Left cardiac atrium (tissue), 4 donors: ENCODE measurements at regions not wholly inside any gene's neighbourhood (a gene's known extent, or its start where the extent isn't known, plus 50 kb on each side); places are given as distances from the start of the nearest gene placed in this dataset.

Source experiments
- ATAC-seq, 2 donors: fragments of 200-7000 bp; cut with Tn5 transposase; one replicate each; pipeline ENCODE4 v1.9.1; 2020; ENCODE audit warnings: mild to moderate bottlenecking in 2 of 2, moderate library complexity in 2 of 2
- DNase-seq: peaks from one replicate; pipeline ENCODE4 v3.0.0-alpha.2; 2020
- intact Hi-C, 2 donors: fragments of 100-400 bp; cut with DNase I; formaldehyde crosslinking; loops; one replicate each; pipeline versions ENCODE4 v1.14.1 to v1.15.1; 2022 to 2023
- donor health status: DM: no; HTN: yes; CAD: no.
- donor health status: DM: no; HTN: yes; CAD: no; lungs with severe emphysema.
- donor health status: DM: yes; HTN: yes; CAD: no.
- donor health status: Dilated cardiomyopathy.

GRCh38 chr7:22660293-22660692 is 66.7 kb upstream of the IL6 start:
- intact Hi-C loops: no loop called here
- DNase-seq: no peak
- no peak for ATAC-seq

GRCh38 chr7:22659741-22660140 is 67.3 kb upstream of the IL6 start:
- intact Hi-C loops: no loop called here
- ATAC-seq: no peak
- no peak for DNase-seq

GRCh38 chr7:22658031-22658430 is 69.0 kb upstream of the IL6 start:
- DNase-seq (no peak), ATAC-seq (no peak)
- intact Hi-C loops: no loop called here

DNA sequence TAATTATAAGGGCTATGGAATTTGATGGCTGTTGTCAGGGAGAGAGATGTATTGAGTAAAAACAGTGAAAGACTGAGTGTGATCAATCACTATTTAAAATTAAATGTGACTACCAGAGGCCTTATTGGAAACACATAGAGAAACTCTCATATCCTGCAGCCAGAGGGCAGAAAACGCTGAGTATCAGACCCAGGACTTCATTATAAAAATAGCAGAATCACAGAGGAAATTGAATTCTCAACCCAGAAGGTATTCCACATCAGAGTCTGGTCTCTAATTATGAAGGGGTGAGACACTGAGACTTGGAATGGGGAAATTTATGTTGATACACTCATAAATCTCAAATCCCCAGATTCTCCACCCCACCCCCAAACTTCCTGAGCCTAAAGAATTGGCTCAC is 69.5 kb upstream of the IL6 start:
- intact Hi-C loops: no loop called here
- ATAC-seq (no peak), DNase-seq (no peak)

DNA sequence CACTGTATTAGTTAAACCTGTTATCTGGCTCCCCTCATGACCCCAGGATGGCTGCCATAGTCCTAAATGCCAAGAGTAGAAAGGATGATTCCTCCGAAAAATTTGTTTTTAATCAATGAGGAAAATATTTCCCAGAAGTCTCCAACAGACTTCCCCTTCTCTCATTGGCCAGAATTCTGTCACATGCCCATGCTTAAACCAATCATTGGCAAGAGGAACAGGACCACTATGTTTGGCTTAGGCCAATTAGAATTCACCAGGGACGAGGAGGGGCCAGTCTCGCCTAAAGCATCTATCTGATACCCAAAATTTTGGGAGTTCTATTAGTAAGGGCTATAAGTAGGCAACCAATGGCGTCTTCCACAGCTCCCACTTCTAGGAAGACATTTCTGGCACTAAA is 71.2 kb upstream of the IL6 start:
- intact Hi-C loops: no loop called here
- DNase-seq (no peak), ATAC-seq (no peak)

DNA sequence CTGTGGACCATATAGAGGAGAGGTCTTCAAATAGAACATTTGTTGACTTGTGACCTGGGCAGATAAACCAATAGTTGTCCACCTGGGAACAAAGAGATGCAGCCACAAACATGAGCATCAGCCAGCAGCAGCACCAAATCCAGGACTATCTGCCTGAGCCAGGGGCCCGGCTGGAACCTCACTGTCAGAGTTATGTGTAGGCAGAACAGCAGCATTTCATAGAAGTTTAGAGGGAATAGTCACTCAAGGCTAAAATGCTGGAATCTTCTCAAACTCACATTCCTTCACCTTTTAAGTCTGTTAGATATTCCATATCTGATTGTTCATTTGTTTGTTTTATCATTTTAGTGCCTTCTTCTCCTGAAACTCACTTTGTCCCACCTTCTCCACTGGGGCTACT is 72.2 kb upstream of the IL6 start:
- ATAC-seq (no peak), DNase-seq (no peak)
- intact Hi-C loops: no loop called here

DNA sequence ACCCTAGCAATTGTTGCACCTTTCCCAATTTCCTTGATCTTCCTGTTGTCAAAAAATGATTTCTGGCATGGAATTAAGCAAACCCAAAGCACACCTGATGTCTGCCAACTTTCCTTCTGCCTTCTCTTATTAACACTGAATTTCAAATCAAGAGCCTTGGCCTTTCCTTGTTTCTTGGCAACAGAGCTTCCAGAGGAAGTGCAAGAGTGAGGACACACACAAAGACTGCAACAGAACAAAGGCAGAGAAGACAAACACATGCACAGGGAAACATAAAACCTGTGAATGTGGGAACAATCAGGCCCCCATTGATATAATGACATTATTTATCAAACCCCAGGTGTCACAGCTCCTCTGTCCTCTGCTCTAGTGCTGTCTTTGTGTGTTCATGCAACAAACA is 73.0 kb upstream of the IL6 start:
- ATAC-seq (no peak), DNase-seq (no peak)
- intact Hi-C loops: no loop called here

GRCh38 chr7:22651534-22652243 is 75.3 kb upstream of the IL6 start:
- intact Hi-C loops: no loop called here
- peak in 1 of 2 donors; percentile 50 for ATAC-seq
- no peak for DNase-seq

- DNase-seq (no peak), ATAC-seq (no peak)
- intact Hi-C loops: no loop called here
Observed at GRCh38 chr7:22651036-22651435, 76.0 kb upstream of the IL6 start.

- no peak for DNase-seq
- intact Hi-C loops: no loop called here
- ATAC-seq: no peak
Observed at GRCh38 chr7:22649686-22650085, 77.3 kb upstream of the IL6 start.

- DNase-seq: no peak
- intact Hi-C loops: no loop called here
- ATAC-seq: peak in 1 of 2 donors; percentile 91
Observed at GRCh38 chr7:22647451-22648257, 79.3 kb upstream of the IL6 start.

GRCh38 chr7:22645418-22646181 is 81.4 kb upstream of the IL6 start:
- intact Hi-C loops: no loop called here
- DNase-seq (no peak), ATAC-seq (no peak)

DNA sequence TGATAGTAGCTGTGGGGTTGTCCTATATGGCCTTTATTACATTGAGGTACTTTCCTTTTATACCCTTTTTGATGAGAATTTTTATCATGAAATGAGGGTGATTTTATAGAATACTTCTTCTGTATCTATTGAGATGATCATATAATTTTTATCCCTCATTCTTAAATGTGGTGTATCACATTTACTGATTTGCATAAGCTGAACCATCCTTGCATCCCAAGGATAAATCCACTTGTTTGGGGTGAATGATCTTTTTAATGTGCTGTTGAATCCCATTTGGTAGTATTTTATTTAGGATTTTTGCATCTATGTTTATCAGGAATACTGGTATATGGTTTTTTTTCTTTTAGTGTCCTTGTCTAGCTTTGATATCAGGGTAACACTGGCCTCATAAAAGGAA is 84.5 kb upstream of the IL6 start:
- ATAC-seq (no peak), DNase-seq (no peak)
- intact Hi-C loops: no loop called here

DNA sequence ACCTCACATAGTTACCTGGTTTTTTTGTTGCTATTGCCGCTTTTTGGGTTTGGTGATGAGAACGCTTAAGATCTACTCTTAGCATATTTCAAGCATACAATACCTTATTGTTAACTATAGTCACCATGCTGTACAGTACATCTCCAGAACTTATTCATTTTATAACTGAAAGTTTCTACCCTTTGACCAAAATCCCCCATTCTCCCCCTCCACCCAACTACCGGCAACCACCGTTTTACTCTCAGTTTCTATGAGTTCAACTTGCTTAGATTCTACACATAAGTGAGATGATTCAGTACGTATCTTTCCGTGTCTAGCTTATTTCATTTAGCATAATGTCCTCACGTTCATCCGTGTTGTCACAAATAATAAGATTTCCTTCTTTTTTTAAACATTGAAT is 86.7 kb upstream of the IL6 start:
- intact Hi-C loops: no loop called here
- no peak for ATAC-seq
- no peak for DNase-seq

GRCh38 chr7:22639396-22639795 is 87.6 kb upstream of the IL6 start:
- intact Hi-C loops: loop anchor here in 1 of 2 donors (10.0 kb wide), 1 partner anchor 75 kb away; no protein-coding TSS in a partner anchor
- ATAC-seq: peak in 1 of 2 donors; percentile 94

DNA sequence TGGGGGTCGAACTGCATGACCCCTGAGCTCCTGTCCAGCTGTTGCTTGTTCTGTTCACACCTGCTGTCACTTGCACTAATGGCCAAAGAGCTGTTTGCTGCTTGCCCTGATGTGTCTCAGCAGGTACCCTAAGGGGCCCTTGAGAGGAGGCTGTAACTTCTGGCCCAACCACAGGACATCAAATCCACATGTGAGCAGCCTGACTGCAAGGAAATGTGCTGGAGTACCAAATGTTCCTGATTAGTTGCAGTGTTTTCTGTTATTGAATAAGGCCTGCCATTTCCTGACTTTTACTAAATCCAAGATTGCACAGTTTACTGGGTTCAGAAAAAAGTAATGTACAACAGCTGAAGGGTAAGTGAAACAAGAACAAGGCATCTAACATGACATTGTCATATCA is 91.7 kb upstream of the IL6 start:
- DNase-seq (no peak), ATAC-seq (no peak)
- intact Hi-C loops: loop anchor here in 1 of 2 donors (10.0 kb wide), 1 partner anchor 71 kb away; no protein-coding TSS in a partner anchor

More at GRCh38 chr7:22639396-22639795, 87.6 kb upstream of the IL6 start:
- DNase-seq: no peak

DNA sequence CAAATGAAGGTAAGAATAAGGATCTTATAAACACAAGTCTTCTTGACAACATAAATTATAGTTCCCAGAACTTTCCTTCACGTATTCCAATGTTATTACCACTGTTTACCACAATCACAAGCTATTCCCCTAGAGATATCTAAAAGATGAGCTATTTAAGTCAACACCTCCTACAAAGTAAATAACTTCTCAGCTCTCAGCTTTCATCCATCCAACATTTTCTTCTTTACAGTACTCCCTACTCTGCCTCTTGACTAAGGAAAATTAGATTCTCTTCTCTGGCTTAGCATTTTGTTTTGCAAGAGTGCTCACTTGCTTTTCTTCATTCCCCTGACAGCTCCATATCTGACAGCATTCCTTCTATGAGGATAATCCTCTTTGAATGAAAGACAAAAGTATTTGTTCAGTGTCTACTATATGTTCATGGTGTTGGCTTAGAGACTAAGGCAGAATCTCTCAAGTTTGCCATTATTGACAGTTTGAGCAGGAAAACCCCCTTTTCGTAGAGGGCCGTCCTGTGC is 93.0 kb upstream of the IL6 start:
- no peak for DNase-seq
- peak in 1 of 2 donors; percentile 86 for ATAC-seq
- intact Hi-C loops: loop anchor here in 1 of 2 donors (10.0 kb wide), 1 partner anchor 69 kb away; no protein-coding TSS in a partner anchor

DNA sequence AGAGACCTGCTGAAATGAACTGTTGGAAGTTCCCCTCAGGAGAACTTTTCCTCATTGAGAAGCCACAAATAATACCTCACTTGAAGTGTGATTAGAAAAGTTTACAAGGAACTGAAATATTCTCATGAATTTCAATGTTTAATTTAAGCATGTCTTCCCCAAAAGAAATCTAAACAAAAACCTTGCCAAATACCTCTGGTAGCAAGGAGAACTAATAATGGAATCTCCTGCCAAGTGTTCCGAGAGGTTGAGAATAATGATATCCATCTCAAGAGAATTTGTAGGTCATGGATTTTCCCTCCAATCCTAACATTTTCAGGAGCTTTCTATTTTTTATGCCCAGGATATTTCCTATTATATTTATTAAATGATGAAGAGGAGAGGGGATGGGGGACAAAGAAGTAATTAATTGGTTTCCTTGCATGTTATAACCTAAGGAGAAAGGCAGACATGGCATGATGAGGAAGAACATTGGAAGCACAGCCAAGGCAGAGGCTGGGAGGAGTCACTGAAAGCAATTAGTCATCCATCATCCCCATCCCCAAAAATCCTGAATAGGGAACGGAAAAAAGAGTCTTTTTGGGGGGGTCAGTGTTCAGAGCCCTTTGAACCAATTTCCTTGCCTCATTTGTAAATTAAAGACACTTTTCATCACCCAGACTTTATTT is 93.6 kb upstream of the IL6 start:
- ATAC-seq (peak in 1 of 2 donors; percentile 76), DNase-seq (no peak)
- intact Hi-C loops: loop anchor here in 1 of 2 donors (10.0 kb wide), 1 partner anchor 69 kb away; no protein-coding TSS in a partner anchor

DNA sequence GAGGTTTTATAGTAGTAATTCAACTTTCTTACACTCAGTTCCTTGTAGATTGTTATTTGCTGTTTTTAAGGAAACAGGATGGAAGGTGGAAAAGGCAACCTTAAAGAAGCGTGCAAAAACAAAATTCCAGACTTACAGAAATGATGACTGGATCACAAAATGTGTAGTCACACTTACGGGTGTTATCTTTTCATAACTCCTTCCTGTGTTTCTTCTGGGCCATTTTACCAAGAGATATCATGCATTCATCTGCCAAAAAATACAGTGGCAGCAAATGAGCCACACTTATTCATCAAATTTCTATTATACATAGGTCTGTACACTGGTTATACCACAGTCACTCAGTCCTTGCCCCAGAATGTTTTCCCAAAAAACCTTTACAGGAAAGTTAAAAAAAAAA is 94.3 kb upstream of the IL6 start:
- intact Hi-C loops: loop anchor here in 1 of 2 donors (10.0 kb wide), 1 partner anchor 68 kb away; no protein-coding TSS in a partner anchor
- DNase-seq (no peak), ATAC-seq (no peak)
